ENCODE measurements at regions not wholly inside any gene's neighbourhood (a gene's known extent, or its start where the extent isn't known, plus 50 kb on each side); places are given as distances from the start of the nearest gene placed in this dataset.

DNA sequence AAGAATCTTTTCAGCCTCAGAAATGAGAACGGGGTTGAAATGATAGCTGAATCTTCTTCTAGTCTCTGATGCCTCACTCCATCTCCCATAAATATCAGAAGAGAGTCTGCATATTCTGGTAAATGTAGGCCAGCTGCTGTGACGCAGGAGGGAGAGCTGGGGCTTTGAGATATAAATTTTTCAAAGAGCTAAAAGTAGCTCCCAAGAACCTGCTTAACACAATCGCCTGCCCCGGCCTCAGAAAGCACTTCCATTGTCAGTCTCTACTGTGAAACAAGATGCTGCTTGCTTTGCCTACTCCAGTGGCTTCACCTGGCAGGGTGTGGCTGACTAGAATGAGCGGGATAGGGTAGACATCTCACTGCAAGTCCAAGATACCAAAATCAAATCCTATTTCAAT lies 105.0 kb upstream of the CCDC150 start:
- no peak for TF ChIP-seq ZNF274 (IDR thresholded peaks at IDR 0.05; ENCODE audit: low read depth, low read length)
- TF ChIP-seq YY1 (IDR thresholded peaks at IDR 0.05; ENCODE audit: insufficient read depth, insufficient read length), result no peak
- TF ChIP-seq SUZ12 (IDR thresholded peaks at IDR 0.05; ENCODE audit: extremely low read depth, insufficient read depth, insufficient read length), result no peak
